K562 (cell line): ENCODE measurements at regions not wholly inside any gene's neighbourhood (a gene's known extent, or its start where the extent isn't known, plus 50 kb on each side); places are given as distances from the start of the nearest gene placed in this dataset.

ENCODE experiments used
- ARID1B ChIP-seq: fragments of 450-650 bp; IDR thresholded peaks from 2 replicates; pipeline ENCODE4 v1.6.1; 2016; ENCODE audit warnings: antibody characterized with exemption, mild to moderate bottlenecking, inconsistent platforms
- ATF1 ChIP-seq, 2 experiments: fragments of 450-650 bp in 1 of 2; IDR thresholded peaks; 2 replicates each; pipeline ENCODE4 v1.6.1; 2016; ENCODE audit warnings: missing compliant biosample characterization in 1 of 2, missing genetic modification characterization in 1 of 2
- C11orf30 ChIP-seq: fragments of 450-650 bp; IDR thresholded peaks from 2 replicates; pipeline ENCODE4 v1.6.1; 2016; ENCODE audit warnings: low read depth, mild to moderate bottlenecking
- CXXC5 ChIP-seq: fragments of 250-450 bp; sonication (Bioruptor Pico); IDR thresholded peaks from 2 replicates; pipeline ENCODE4 v1.8.0; 2022; ENCODE audit warnings: inconsistent platforms, mild to moderate bottlenecking, moderate library complexity
- FOS ChIP-seq: IDR thresholded peaks from 3 replicates; pipeline ENCODE4 v1.6.1; 2011; ENCODE audit not compliant: insufficient read length; ENCODE audit errors: extremely low read depth
- GABPB2 ChIP-seq: fragments of 250-450 bp; sonication (Bioruptor Pico); conservative IDR thresholded peaks from 2 replicates; pipeline ENCODE4 v1.5.1; 2021; ENCODE audit warnings: mild to moderate bottlenecking
- KAT7 ChIP-seq: sonication (generic); formaldehyde crosslinking; IDR thresholded peaks from 2 replicates; pipeline ENCODE4 v1.8.0; 2022; ENCODE audit warnings: missing genetic modification reagents, mild to moderate bottlenecking, borderline replicate concordance
- KDM5B ChIP-seq: fragments of 200-600 bp; sonication (generic); IDR thresholded peaks from 2 replicates; pipeline ENCODE4 v1.6.1; 2012; ENCODE audit warnings: low read depth, mild to moderate bottlenecking, moderate library complexity, low read length, control low read depth, inconsistent platforms; ENCODE audit not compliant: insufficient replicate concordance
- MAZ ChIP-seq, 2 experiments: fragments of 450-650 bp in 1 of 2; sonication (generic) in 1 of 2; formaldehyde crosslinking; IDR thresholded peaks in 1 of 2; conservative IDR thresholded peaks in 1 of 2; 2 replicates each; pipeline versions ENCODE4 v1.4.0 to v1.5.0; 2020; ENCODE audit warnings: mild to moderate bottlenecking in 1 of 2, missing genetic modification reagents in 1 of 2
- NBN ChIP-seq: fragments of 450-650 bp; IDR thresholded peaks from 2 replicates; pipeline ENCODE4 v1.6.1; 2016; ENCODE audit warnings: low read depth, mild to moderate bottlenecking
- NFATC3 ChIP-seq: fragments of 450-650 bp; IDR thresholded peaks from 2 replicates; pipeline ENCODE4 v1.6.1; 2017; ENCODE audit warnings: mild to moderate bottlenecking
- PCBP1 ChIP-seq: fragments of 200-400 bp; formaldehyde crosslinking; IDR thresholded peaks from 2 replicates; pipeline ENCODE4 v1.6.1; 2018; ENCODE audit warnings: mild to moderate bottlenecking, low read depth, low read length; ENCODE audit not compliant: poor library complexity, severe bottlenecking
- PYGO2 ChIP-seq: fragments of 450-650 bp; IDR thresholded peaks from 2 replicates; pipeline ENCODE4 v1.6.1; 2016; ENCODE audit warnings: mild to moderate bottlenecking, missing genetic modification characterization, moderate library complexity, missing compliant biosample characterization
- RBM25 ChIP-seq: fragments of 200-400 bp; formaldehyde crosslinking; IDR thresholded peaks from 2 replicates; pipeline ENCODE4 v1.6.1; 2018; ENCODE audit warnings: low read length, low read depth, moderate library complexity; ENCODE audit not compliant: severe bottlenecking
- SAFB2 ChIP-seq: fragments of 200-400 bp; formaldehyde crosslinking; IDR thresholded peaks from 2 replicates; pipeline ENCODE4 v1.6.1; 2018; ENCODE audit warnings: borderline replicate concordance, low read length, low read depth, moderate library complexity; ENCODE audit not compliant: severe bottlenecking
- SMAD4 ChIP-seq: fragments of 250-450 bp; sonication (Bioruptor Pico); conservative IDR thresholded peaks from 2 replicates; pipeline ENCODE4 v1.8.0; 2021; ENCODE audit warnings: inconsistent platforms, mild to moderate bottlenecking, moderate library complexity
- ZNF12 ChIP-seq: sonication (generic); formaldehyde crosslinking; IDR thresholded peaks from 2 replicates; pipeline ENCODE4 v1.4.0; 2020; ENCODE audit warnings: mild to moderate bottlenecking, missing genetic modification reagents
- ZNF311 ChIP-seq: fragments of 250-450 bp; sonication (Bioruptor Pico); IDR thresholded peaks from 2 replicates; pipeline ENCODE4 v1.4.0; 2020; ENCODE audit warnings: mild to moderate bottlenecking, moderate library complexity
- ZNF512 ChIP-seq: IDR thresholded peaks from 2 replicates; pipeline ENCODE4 v1.6.1; 2016; ENCODE audit warnings: missing genetic modification characterization, missing compliant biosample characterization
- ZNF584 ChIP-seq: fragments of 200-800 bp; sonication (Bioruptor generic); IDR thresholded peaks from 2 replicates; pipeline ENCODE4 v1.6.1; 2016; ENCODE audit warnings: low read depth, mild to moderate bottlenecking, missing genetic modification characterization, missing compliant biosample characterization
- ZNF592 ChIP-seq: fragments of 450-650 bp; IDR thresholded peaks from 2 replicates; pipeline ENCODE4 v1.6.1; 2017; ENCODE audit warnings: antibody characterized with exemption, mild to moderate bottlenecking
- ZNF764 ChIP-seq: fragments of 250-450 bp; sonication (Bioruptor Pico); IDR thresholded peaks from 2 replicates; pipeline ENCODE4 v1.4.0; 2020; ENCODE audit warnings: low read depth, mild to moderate bottlenecking, moderate library complexity
- TF ChIP-seq, protein P1 (sequence below): fragments of 250-450 bp; sonication (Bioruptor Pico); IDR thresholded peaks from 2 replicates; pipeline ENCODE4 v1.5.1; 2021; ENCODE audit warnings: mild to moderate bottlenecking

- TF ChIP-seq KDM5B: no peak
- TF ChIP-seq SMAD4 (CRISPR knock-in tag): peak; percentile 35; the same call in 1 of the 2 replicates
- peak; percentile 97 for TF ChIP-seq NFATC3
- TF ChIP-seq SAFB2: no peak
- peak; percentile 42 for TF ChIP-seq FOS
- peak; percentile 37; the same call in 1 of the 2 replicates for TF ChIP-seq NBN
- TF ChIP-seq PCBP1: no peak
- no peak for TF ChIP-seq ZNF764 (CRISPR knock-in tag)
- TF ChIP-seq, protein P1, sequence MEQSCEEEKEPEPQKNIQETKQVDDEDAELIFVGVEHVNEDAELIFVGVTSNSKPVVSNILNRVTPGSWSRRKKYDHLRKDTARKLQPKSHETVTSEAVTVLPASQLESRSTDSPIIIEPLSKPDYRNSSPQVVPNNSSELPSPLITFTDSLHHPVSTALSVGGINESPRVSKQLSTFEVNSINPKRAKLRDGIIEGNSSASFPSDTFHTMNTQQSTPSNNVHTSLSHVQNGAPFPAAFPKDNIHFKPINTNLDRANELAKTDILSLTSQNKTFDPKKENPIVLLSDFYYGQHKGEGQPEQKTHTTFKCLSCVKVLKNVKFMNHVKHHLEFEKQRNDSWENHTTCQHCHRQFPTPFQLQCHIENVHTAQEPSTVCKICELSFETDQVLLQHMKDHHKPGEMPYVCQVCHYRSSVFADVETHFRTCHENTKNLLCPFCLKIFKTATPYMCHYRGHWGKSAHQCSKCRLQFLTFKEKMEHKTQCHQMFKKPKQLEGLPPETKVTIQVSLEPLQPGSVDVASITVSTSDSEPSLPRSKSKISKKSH (CRISPR knock-in tag): no peak
- no peak for TF ChIP-seq ZNF584 (CRISPR knock-in tag)
- TF ChIP-seq ZNF512 (tag): no peak
- TF ChIP-seq ZNF311 (CRISPR knock-in tag): no peak
- TF ChIP-seq ZNF592: no peak
- TF ChIP-seq ZNF12 (CRISPR knock-in tag): no peak
- TF ChIP-seq ARID1B: peak; percentile 83
- TF ChIP-seq ATF1 (CRISPR knock-in tag; IDR thresholded peaks at IDR 0.05): no peak
- TF ChIP-seq ATF1 (tag; IDR thresholded peaks at IDR 0.05): peak; percentile 28; the same call in 1 of the 2 replicates
- TF ChIP-seq KAT7: no peak
- TF ChIP-seq GABPB2 (CRISPR knock-in tag): no peak
- no peak for TF ChIP-seq MAZ (CRISPR knock-in tag; conservative IDR thresholded peaks at IDR 0.05 in 1 of 2, IDR thresholded peaks at IDR 0.05 in 1 of 2)
- TF ChIP-seq CXXC5: 0 out of 2 replicates have a peak, but pooled peaks have one; percentile 31
- TF ChIP-seq RBM25: no peak
- no peak for TF ChIP-seq C11orf30
- no peak for TF ChIP-seq PYGO2
Measured at GRCh38 chr18:1513519-1513918, 608.8 kb downstream of the ADCYAP1 start (continued).
